Body of pancreas (tissue), 4 donors: ENCODE measurements at regions not wholly inside any gene's neighbourhood (a gene's known extent, or its start where the extent isn't known, plus 50 kb on each side); places are given as distances from the start of the nearest gene placed in this dataset.

Experiments
- POLR2A ChIP-seq, 3 donors: fragments of 450-650 bp; IDR thresholded peaks; one replicate each; pipeline ENCODE4 v1.6.1; 2016; ENCODE audit warnings: antibody characterized with exemption in 3 of 3, mild to moderate bottlenecking in 2 of 3
- TF ChIP-seq, protein P1 (sequence below), 7 experiments: fragments of 450-650 bp in 4 of 7; fragments of 200-600 bp in 3 of 7; sonication (generic) in 3 of 7; IDR thresholded peaks; one replicate each; pipeline ENCODE4 v1.5.1; 2016 to 2019; ENCODE audit warnings: antibody characterized with exemption in 7 of 7

DNA sequence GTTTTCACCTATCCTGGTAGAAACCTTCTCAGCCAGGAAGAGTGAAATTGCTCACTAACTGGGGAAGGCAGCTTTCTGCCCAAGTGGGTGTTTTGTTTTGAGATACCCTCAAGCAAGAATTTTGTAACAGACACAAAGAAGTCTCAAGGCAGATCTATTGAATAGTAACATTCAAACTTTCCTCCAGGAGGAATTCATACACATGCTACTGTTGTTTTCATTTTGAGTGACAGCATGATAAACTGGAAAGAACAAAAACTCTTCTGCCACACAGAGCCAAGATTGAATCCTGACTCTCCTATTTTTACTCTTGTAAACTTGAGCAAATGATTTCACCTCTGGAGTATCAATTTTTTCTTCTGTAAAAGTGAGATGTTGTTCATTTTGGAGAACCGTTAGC is 54.8 kb upstream of the MBNL1 start:
- no peak for TF ChIP-seq POLR2A (IDR thresholded peaks at IDR 0.05)
- TF ChIP-seq, protein P1, sequence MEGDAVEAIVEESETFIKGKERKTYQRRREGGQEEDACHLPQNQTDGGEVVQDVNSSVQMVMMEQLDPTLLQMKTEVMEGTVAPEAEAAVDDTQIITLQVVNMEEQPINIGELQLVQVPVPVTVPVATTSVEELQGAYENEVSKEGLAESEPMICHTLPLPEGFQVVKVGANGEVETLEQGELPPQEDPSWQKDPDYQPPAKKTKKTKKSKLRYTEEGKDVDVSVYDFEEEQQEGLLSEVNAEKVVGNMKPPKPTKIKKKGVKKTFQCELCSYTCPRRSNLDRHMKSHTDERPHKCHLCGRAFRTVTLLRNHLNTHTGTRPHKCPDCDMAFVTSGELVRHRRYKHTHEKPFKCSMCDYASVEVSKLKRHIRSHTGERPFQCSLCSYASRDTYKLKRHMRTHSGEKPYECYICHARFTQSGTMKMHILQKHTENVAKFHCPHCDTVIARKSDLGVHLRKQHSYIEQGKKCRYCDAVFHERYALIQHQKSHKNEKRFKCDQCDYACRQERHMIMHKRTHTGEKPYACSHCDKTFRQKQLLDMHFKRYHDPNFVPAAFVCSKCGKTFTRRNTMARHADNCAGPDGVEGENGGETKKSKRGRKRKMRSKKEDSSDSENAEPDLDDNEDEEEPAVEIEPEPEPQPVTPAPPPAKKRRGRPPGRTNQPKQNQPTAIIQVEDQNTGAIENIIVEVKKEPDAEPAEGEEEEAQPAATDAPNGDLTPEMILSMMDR (IDR thresholded peaks at IDR 0.05) = no peak
